ENCODE measurements at regions not wholly inside any gene's neighbourhood (a gene's known extent, or its start where the extent isn't known, plus 50 kb on each side); places are given as distances from the start of the nearest gene placed in this dataset.
"Not testable (repeated sequence)": the region's sequence is repeated elsewhere in the genome, so short reads cannot be mapped to it uniquely, and the experiment has no call there.

- no peaks in the 10 kb centered on the region for H3K27me3 Mint-ChIP-seq
- no peak for ATAC-seq
- peaks cover 10% of the 10 kb centered on the region for H3K9me3 Mint-ChIP-seq
Measured at GRCh38 chr14:43541356-43541755, 965.7 kb downstream of the FSCB start.

GRCh38 chr14:43540948-43541347 is 966.1 kb downstream of the FSCB start:
- Mint-ChIP-seq H3K4me3 (no peak overlapping the region), H3K4me1 (ENCODE audit: low read depth in 2 of 2) (no peaks in the 10 kb centered on the region), H3K9me3 (peaks cover 10% of the 10 kb centered on the region), H3K27me3 (no peaks in the 10 kb centered on the region), H3K36me3 (peaks cover 7% of the 10 kb centered on the region), H3K27ac (no peak overlapping the region)
- DNase-seq (ENCODE audit: low spot score) (no peak), ATAC-seq (no peak)

More at GRCh38 chr14:43541356-43541755, 965.7 kb downstream of the FSCB start:
- H3K4me1 Mint-ChIP-seq (ENCODE audit: low read depth in 2 of 2), result no peaks in the 10 kb centered on the region
- no peak for DNase-seq (ENCODE audit: low spot score)
- H3K27ac Mint-ChIP-seq, result no peak overlapping the region
- no peak overlapping the region for H3K4me3 Mint-ChIP-seq
- peaks cover 7% of the 10 kb centered on the region for H3K36me3 Mint-ChIP-seq

GRCh38 chr14:43539210-43539609 is 967.9 kb downstream of the FSCB start:
- Mint-ChIP-seq H3K36me3 (peaks cover 15% of the 10 kb centered on the region), H3K27ac (no peak overlapping the region), H3K27me3 (no peaks in the 10 kb centered on the region), H3K9me3 (peaks cover 16% of the 10 kb centered on the region), H3K4me3 (no peak overlapping the region), H3K4me1 (ENCODE audit: low read depth in 2 of 2) (no peaks in the 10 kb centered on the region)
- DNase-seq (ENCODE audit: low spot score) (no peak), ATAC-seq (no peak)

GRCh38 chr14:43535231-43535838 is 971.7 kb downstream of the FSCB start:
- H3K36me3 Mint-ChIP-seq, result peaks cover 19% of the 10 kb centered on the region
- no peak for ATAC-seq
- H3K4me3 Mint-ChIP-seq, result no peak overlapping the region

GRCh38 chr14:43532825-43533416 is 974.2 kb downstream of the FSCB start:
- Mint-ChIP-seq H3K27me3 (no peaks in the 10 kb centered on the region), H3K4me1 (ENCODE audit: low read depth in 2 of 2) (no peaks in the 10 kb centered on the region), H3K27ac (no peak overlapping the region), H3K36me3 (peaks cover 12% of the 10 kb centered on the region), H3K9me3 (peaks cover 10% of the 10 kb centered on the region), H3K4me3 (no peak overlapping the region)
- no peak for DNase-seq (ENCODE audit: low spot score)
- ATAC-seq, result no peak

More at GRCh38 chr14:43535231-43535838, 971.7 kb downstream of the FSCB start:
- Mint-ChIP-seq H3K4me1 (ENCODE audit: low read depth in 2 of 2) (no peaks in the 10 kb centered on the region), H3K27ac (no peak overlapping the region), H3K9me3 (peaks cover 16% of the 10 kb centered on the region), H3K27me3 (no peaks in the 10 kb centered on the region)
- DNase-seq (ENCODE audit: low spot score), result no peak

- no peaks in the 10 kb centered on the region for H3K36me3 Mint-ChIP-seq
- H3K27ac Mint-ChIP-seq, result no peak overlapping the region
- ATAC-seq, result no peak
- no peaks in the 10 kb centered on the region for H3K9me3 Mint-ChIP-seq
- H3K4me1 Mint-ChIP-seq (ENCODE audit: low read depth in 2 of 2), result no peaks in the 10 kb centered on the region
- no peak for DNase-seq (ENCODE audit: low spot score)
- no peaks in the 10 kb centered on the region for H3K27me3 Mint-ChIP-seq
- no peak overlapping the region for H3K4me3 Mint-ChIP-seq
Measured at GRCh38 chr14:43528321-43528720, 978.8 kb downstream of the FSCB start.

GRCh38 chr14:43525658-43526057 is 981.4 kb downstream of the FSCB start:
- Mint-ChIP-seq H3K27me3 (no peaks in the 10 kb centered on the region), H3K9me3 (peaks cover 3% of the 10 kb centered on the region)

GRCh38 chr14:43522901-43523300 is 984.2 kb downstream of the FSCB start:
- ATAC-seq, result no peak

More at GRCh38 chr14:43525658-43526057, 981.4 kb downstream of the FSCB start:
- Mint-ChIP-seq H3K4me1 (ENCODE audit: low read depth in 2 of 2) (no peaks in the 10 kb centered on the region), H3K27ac (no peak overlapping the region), H3K36me3 (no peaks in the 10 kb centered on the region), H3K4me3 (no peak overlapping the region)
- DNase-seq (ENCODE audit: low spot score), result no peak
- ATAC-seq, result no peak

GRCh38 chr14:43522191-43522590 is 984.9 kb downstream of the FSCB start:
- ATAC-seq, result no peak
- no peaks in the 10 kb centered on the region for H3K4me1 Mint-ChIP-seq (ENCODE audit: low read depth in 2 of 2)
- H3K27me3 Mint-ChIP-seq, result no peaks in the 10 kb centered on the region
- H3K4me3 Mint-ChIP-seq, result no peak overlapping the region
- H3K36me3 Mint-ChIP-seq, result peaks cover 8% of the 10 kb centered on the region
- no peak for DNase-seq (ENCODE audit: low spot score)
- no peak overlapping the region for H3K27ac Mint-ChIP-seq
- H3K9me3 Mint-ChIP-seq, result peaks cover 13% of the 10 kb centered on the region

More at GRCh38 chr14:43522901-43523300, 984.2 kb downstream of the FSCB start:
- no peak overlapping the region for H3K4me3 Mint-ChIP-seq
- H3K9me3 Mint-ChIP-seq, result peaks cover 10% of the 10 kb centered on the region
- H3K4me1 Mint-ChIP-seq (ENCODE audit: low read depth in 2 of 2), result no peaks in the 10 kb centered on the region
- no peak for DNase-seq (ENCODE audit: low spot score)
- no peaks in the 10 kb centered on the region for H3K27me3 Mint-ChIP-seq
- H3K36me3 Mint-ChIP-seq, result peaks cover 8% of the 10 kb centered on the region
- H3K27ac Mint-ChIP-seq, result no peak overlapping the region

- DNase-seq (ENCODE audit: low spot score) (no peak), ATAC-seq (no peak)
- H3K27ac Mint-ChIP-seq, result no peak overlapping the region
- no peaks in the 10 kb centered on the region for H3K36me3 Mint-ChIP-seq
- H3K9me3 Mint-ChIP-seq, result peaks cover 7% of the 10 kb centered on the region
- H3K4me1 Mint-ChIP-seq (ENCODE audit: low read depth in 2 of 2), result no peaks in the 10 kb centered on the region
- no peaks in the 10 kb centered on the region for H3K27me3 Mint-ChIP-seq
- H3K4me3 Mint-ChIP-seq, result no peak overlapping the region
Measured at GRCh38 chr14:43503508-43503907, 1003.6 kb downstream of the FSCB start.

GRCh38 chr14:43492359-43492758 is 1014.7 kb downstream of the FSCB start:
- ATAC-seq; DNase-seq (ENCODE audit: low spot score); H3K36me3 Mint-ChIP-seq; H3K4me3 Mint-ChIP-seq; H3K4me1 Mint-ChIP-seq (ENCODE audit: low read depth in 2 of 2); H3K27ac Mint-ChIP-seq; H3K9me3 Mint-ChIP-seq; H3K27me3 Mint-ChIP-seq: not testable (repeated sequence)

GRCh38 chr14:43483415-43483814 is 1023.7 kb downstream of the FSCB start:
- no peaks in the 10 kb centered on the region for H3K36me3 Mint-ChIP-seq
- ATAC-seq, result no peak
- H3K9me3 Mint-ChIP-seq, result peaks cover 3% of the 10 kb centered on the region
- H3K4me3 Mint-ChIP-seq, result no peak overlapping the region
- H3K27me3 Mint-ChIP-seq, result no peaks in the 10 kb centered on the region
- no peak overlapping the region for H3K27ac Mint-ChIP-seq
- no peak for DNase-seq (ENCODE audit: low spot score)
- no peaks in the 10 kb centered on the region for H3K4me1 Mint-ChIP-seq (ENCODE audit: low read depth in 2 of 2)

- DNase-seq (ENCODE audit: low spot score), result no peak
- peaks cover 3% of the 10 kb centered on the region for H3K9me3 Mint-ChIP-seq
- no peaks in the 10 kb centered on the region for H3K4me1 Mint-ChIP-seq (ENCODE audit: low read depth in 2 of 2)
- no peaks in the 10 kb centered on the region for H3K27me3 Mint-ChIP-seq
- no peak overlapping the region for H3K27ac Mint-ChIP-seq
- no peaks in the 10 kb centered on the region for H3K36me3 Mint-ChIP-seq
- ATAC-seq, result no peak
- H3K4me3 Mint-ChIP-seq, result no peak overlapping the region
Measured at GRCh38 chr14:43481864-43482263, 1025.2 kb downstream of the FSCB start.

- H3K36me3 Mint-ChIP-seq, result no peaks in the 10 kb centered on the region
- no peak for ATAC-seq
- H3K4me1 Mint-ChIP-seq (ENCODE audit: low read depth in 2 of 2), result no peaks in the 10 kb centered on the region
Measured at GRCh38 chr14:43480976-43481375, 1026.1 kb downstream of the FSCB start.

More at GRCh38 chr14:43480976-43481375, 1026.1 kb downstream of the FSCB start:
- Mint-ChIP-seq H3K4me3 (no peak overlapping the region), H3K27ac (no peak overlapping the region), H3K27me3 (no peaks in the 10 kb centered on the region), H3K9me3 (peaks cover 3% of the 10 kb centered on the region)
- DNase-seq (ENCODE audit: low spot score), result no peak

All from natural killer cell treated with Interleukin-12 subunit alpha and Interleukin-12 subunit beta and Interleukin-15 and Interleukin-18, amount 100 ng/mL, for 72 hours (primary cell).